ENCODE measurements at regions not wholly inside any gene's neighbourhood (a gene's known extent, or its start where the extent isn't known, plus 50 kb on each side); places are given as distances from the start of the nearest gene placed in this dataset.

GRCh38 chr16:61540216-61540615 is 496.0 kb downstream of the CDH8 start:
- no peak overlapping the region for H3K4me3 Mint-ChIP-seq (ENCODE audit: unreplicated experiment)
- peaks cover 3% of the 10 kb centered on the region for H3K4me1 Mint-ChIP-seq (ENCODE audit: unreplicated experiment)
- H3K9me3 Mint-ChIP-seq (ENCODE audit: unreplicated experiment), result no peaks in the 10 kb centered on the region
- no peak for DNase-seq (ENCODE audit: extremely low spot score, unreplicated experiment)
- no peak for TF ChIP-seq CTCF (IDR thresholded peaks at IDR 0.05)
- H3K27me3 Mint-ChIP-seq (ENCODE audit: unreplicated experiment), result no peaks in the 10 kb centered on the region
- no peak overlapping the region for H3K27ac Mint-ChIP-seq (ENCODE audit: unreplicated experiment)
- no peaks in the 10 kb centered on the region for H3K36me3 Mint-ChIP-seq (ENCODE audit: unreplicated experiment)

- H3K27me3 Mint-ChIP-seq (ENCODE audit: unreplicated experiment), result no peaks in the 10 kb centered on the region
- TF ChIP-seq CTCF (IDR thresholded peaks at IDR 0.05), result no peak
- no peaks in the 10 kb centered on the region for H3K36me3 Mint-ChIP-seq (ENCODE audit: unreplicated experiment)
- H3K9me3 Mint-ChIP-seq (ENCODE audit: unreplicated experiment), result no peaks in the 10 kb centered on the region
- H3K27ac Mint-ChIP-seq (ENCODE audit: unreplicated experiment), result no peak overlapping the region
- DNase-seq (ENCODE audit: extremely low spot score, unreplicated experiment), result no peak
- H3K4me3 Mint-ChIP-seq (ENCODE audit: unreplicated experiment), result no peak overlapping the region
- H3K4me1 Mint-ChIP-seq (ENCODE audit: unreplicated experiment), result no peaks in the 10 kb centered on the region
These were observed 505.5 kb downstream of the CDH8 start for GRCh38 chr16:61530697-61531096.

- no peak for TF ChIP-seq CTCF (IDR thresholded peaks at IDR 0.05)
- Mint-ChIP-seq H3K4me1 (ENCODE audit: unreplicated experiment) (no peaks in the 10 kb centered on the region), H3K36me3 (ENCODE audit: unreplicated experiment) (no peaks in the 10 kb centered on the region), H3K27ac (ENCODE audit: unreplicated experiment) (no peak overlapping the region), H3K4me3 (ENCODE audit: unreplicated experiment) (no peak overlapping the region), H3K27me3 (ENCODE audit: unreplicated experiment) (peaks cover 4% of the 10 kb centered on the region), H3K9me3 (ENCODE audit: unreplicated experiment) (no peaks in the 10 kb centered on the region)
- DNase-seq (ENCODE audit: extremely low spot score, unreplicated experiment), result no peak
These were observed 535.4 kb downstream of the CDH8 start for GRCh38 chr16:61500851-61501250.

GRCh38 chr16:61480250-61480649 is 556.0 kb downstream of the CDH8 start:
- Mint-ChIP-seq H3K9me3 (ENCODE audit: unreplicated experiment) (peaks cover 20% of the 10 kb centered on the region), H3K36me3 (ENCODE audit: unreplicated experiment) (no peaks in the 10 kb centered on the region), H3K27ac (ENCODE audit: unreplicated experiment) (no peak overlapping the region), H3K4me3 (ENCODE audit: unreplicated experiment) (no peak overlapping the region), H3K27me3 (ENCODE audit: unreplicated experiment) (peaks cover 6% of the 10 kb centered on the region), H3K4me1 (ENCODE audit: unreplicated experiment) (no peaks in the 10 kb centered on the region)
- TF ChIP-seq CTCF (IDR thresholded peaks at IDR 0.05), result no peak
- DNase-seq (ENCODE audit: extremely low spot score, unreplicated experiment), result no peak

GRCh38 chr16:61471737-61472136 is 564.5 kb downstream of the CDH8 start:
- no peaks in the 10 kb centered on the region for H3K27me3 Mint-ChIP-seq (ENCODE audit: unreplicated experiment)
- no peak overlapping the region for H3K27ac Mint-ChIP-seq (ENCODE audit: unreplicated experiment)
- TF ChIP-seq CTCF (IDR thresholded peaks at IDR 0.05), result no peak
- no peak for DNase-seq (ENCODE audit: extremely low spot score, unreplicated experiment)
- no peaks in the 10 kb centered on the region for H3K4me1 Mint-ChIP-seq (ENCODE audit: unreplicated experiment)
- peaks cover 8% of the 10 kb centered on the region for H3K9me3 Mint-ChIP-seq (ENCODE audit: unreplicated experiment)
- no peaks in the 10 kb centered on the region for H3K36me3 Mint-ChIP-seq (ENCODE audit: unreplicated experiment)
- no peak overlapping the region for H3K4me3 Mint-ChIP-seq (ENCODE audit: unreplicated experiment)
